Calu3 (cell line): ENCODE measurements at regions not wholly inside any gene's neighbourhood (a gene's known extent, or its start where the extent isn't known, plus 50 kb on each side); places are given as distances from the start of the nearest gene placed in this dataset.

ENCODE experiments used
- BruUV-seq: library from RNA; stranded (reverse); fragments of 400-500 nt; replicated peaks from 2 replicates; lab custom pipeline; 2021; lab: Mats Ljungman, UMichigan
- CTCF ChIA-PET: fragments of 300-600 bp; sonication (Branson Sonifier 250); formaldehyde crosslinking; loops from one replicate; lab custom pipeline; 2022; ENCODE audit warnings: antibody characterized with exemption; lab: Charles Lee
- DNase-seq: peaks from one replicate; pipeline ENCODE4 v3.0.0; 2022
- H3K27ac Mint-ChIP-seq: one replicate; pipeline ENCODE4 v1.8.0; 2022; ENCODE audit warnings: mixed read lengths; ENCODE audit not compliant: unreplicated experiment
- H3K27me3 Mint-ChIP-seq: one replicate; pipeline ENCODE4 v1.8.0; 2022; ENCODE audit warnings: mixed read lengths; ENCODE audit not compliant: unreplicated experiment
- H3K36me3 Mint-ChIP-seq: one replicate; pipeline ENCODE4 v1.8.0; 2022; ENCODE audit warnings: mild to moderate bottlenecking, moderate library complexity, mixed read lengths; ENCODE audit not compliant: insufficient read depth, unreplicated experiment
- H3K4me1 Mint-ChIP-seq: one replicate; pipeline ENCODE4 v1.8.0; 2022; ENCODE audit warnings: mild to moderate bottlenecking, low read depth, mixed read lengths; ENCODE audit not compliant: unreplicated experiment
- H3K4me3 Mint-ChIP-seq: one replicate; pipeline ENCODE4 v1.8.0; 2022; ENCODE audit warnings: mild to moderate bottlenecking, low read depth, moderate library complexity, mixed read lengths; ENCODE audit not compliant: unreplicated experiment
- H3K9me3 Mint-ChIP-seq: one replicate; pipeline ENCODE4 v1.8.0; 2022; ENCODE audit warnings: low read depth, mixed read lengths; ENCODE audit not compliant: unreplicated experiment
- CTCF ChIP-seq: fragments of 200-600 bp; IDR thresholded peaks from one replicate; pipeline ENCODE4 v1.8.0; 2022; ENCODE audit warnings: antibody characterized with exemption; ENCODE audit not compliant: unreplicated experiment
- intact Hi-C: fragments of 100-400 bp; cut with micrococcal nuclease; formaldehyde crosslinking; loops from one replicate; pipeline ENCODE4 v1.10.0; 2022; ENCODE audit not compliant: unreplicated experiment

GRCh38 chr2:191515551-191515950 is 162.4 kb upstream of the NABP1 start:
- no peak for TF ChIP-seq CTCF
- no peak for DNase-seq
- no TSS peak for BruUV-seq
- no peaks in the 10 kb centered on the region for H3K36me3 Mint-ChIP-seq
- no peaks in the 10 kb centered on the region for H3K9me3 Mint-ChIP-seq
- intact Hi-C loops, result no loop called here
- no peak overlapping the region for H3K27ac Mint-ChIP-seq
- CTCF ChIA-PET, result interaction anchor here (1.3 kb wide), 1 partner anchor 351 kb away, joined by 3 read pairs; no protein-coding TSS in a partner anchor
- H3K4me1 Mint-ChIP-seq, result no peaks in the 10 kb centered on the region
- H3K4me3 Mint-ChIP-seq, result no peak overlapping the region
- no peaks in the 10 kb centered on the region for H3K27me3 Mint-ChIP-seq

- intact Hi-C loops, result no loop called here
- Mint-ChIP-seq H3K4me1 (no peaks in the 10 kb centered on the region), H3K27me3 (no peaks in the 10 kb centered on the region), H3K9me3 (no peaks in the 10 kb centered on the region), H3K4me3 (no peak overlapping the region), H3K36me3 (no peaks in the 10 kb centered on the region), H3K27ac (no peak overlapping the region)
- no peak for DNase-seq
- CTCF ChIA-PET, result interaction anchor here (1.3 kb wide), 1 partner anchor 351 kb away, joined by 3 read pairs; no protein-coding TSS in a partner anchor
- no TSS peak for BruUV-seq
- TF ChIP-seq CTCF, result no peak
Observed at GRCh38 chr2:191516260-191516659, 161.7 kb upstream of the NABP1 start.

GRCh38 chr2:191521608-191522208 is 156.2 kb upstream of the NABP1 start:
- H3K4me3 Mint-ChIP-seq, result no peak overlapping the region
- peak; percentile 78 for TF ChIP-seq CTCF
- DNase-seq, result no peak
- no peaks in the 10 kb centered on the region for H3K27me3 Mint-ChIP-seq
- H3K27ac Mint-ChIP-seq, result no peak overlapping the region
- no TSS peak for BruUV-seq
- H3K36me3 Mint-ChIP-seq, result no peaks in the 10 kb centered on the region
- CTCF ChIA-PET, result interaction anchor here (0.6 to 1.9 kb wide), 4 partner anchors 354 to 1723 kb away, joined by 4 to 12 read pairs (median 6); no protein-coding TSS in a partner anchor
- no peaks in the 10 kb centered on the region for H3K9me3 Mint-ChIP-seq
- no peaks in the 10 kb centered on the region for H3K4me1 Mint-ChIP-seq
- intact Hi-C loops, result loop anchor here (1.0 to 2.0 kb wide), 4 partner anchors 289 to 469 kb away; no protein-coding TSS in a partner anchor

GRCh38 chr2:191522478-191523120 is 155.3 kb upstream of the NABP1 start:
- Mint-ChIP-seq H3K27me3 (no peaks in the 10 kb centered on the region), H3K27ac (no peak overlapping the region), H3K4me3 (no peak overlapping the region), H3K9me3 (no peaks in the 10 kb centered on the region), H3K36me3 (no peaks in the 10 kb centered on the region), H3K4me1 (no peaks in the 10 kb centered on the region)
- CTCF ChIA-PET, result interaction anchor here (1.9 kb wide), 1 partner anchor 357 kb away, joined by 12 read pairs; no protein-coding TSS in a partner anchor
- no peak for TF ChIP-seq CTCF
- BruUV-seq, result no TSS peak
- DNase-seq, result no peak
- intact Hi-C loops, result loop anchor here (2.0 kb wide), 1 partner anchor 290 kb away; no protein-coding TSS in a partner anchor
